Astrocyte (in vitro differentiated cells and primary cell): ENCODE measurements at regions not wholly inside any gene's neighbourhood (a gene's known extent, or its start where the extent isn't known, plus 50 kb on each side); places are given as distances from the start of the nearest gene placed in this dataset.

ENCODE experiments used
- DNase-seq: peaks from one replicate; pipeline ENCODE4 v3.0.0-alpha.2; 2010; ENCODE audit warnings: low read depth
- FAIRE-seq: peaks from 2 replicates; lab custom pipeline; 2011; peaks lifted over from hg19 to GRCh38; lab: Jason Lieb, UNC
- H2AFZ ChIP-seq: 2 replicates; pipeline ENCODE4 v1.6.0; 2012; ENCODE audit warnings: low read depth, low read length, inconsistent platforms
- H3K27ac ChIP-seq: 2 replicates; pipeline ENCODE4 v1.5.1; 2011; ENCODE audit warnings: low read depth, low read length, inconsistent platforms
- H3K27me3 ChIP-seq: 2 replicates; pipeline ENCODE4 v1.6.0; 2011; ENCODE audit warnings: low read length, inconsistent platforms; ENCODE audit not compliant: insufficient read depth
- H3K36me3 ChIP-seq: 2 replicates; pipeline ENCODE4 v1.5.1; 2011; ENCODE audit warnings: low read length, inconsistent platforms; ENCODE audit not compliant: insufficient read depth
- H3K4me1 ChIP-seq: 2 replicates; pipeline ENCODE4 v1.5.1; 2011; ENCODE audit warnings: low read length, inconsistent platforms; ENCODE audit not compliant: insufficient read depth
- H3K4me2 ChIP-seq: 2 replicates; pipeline ENCODE4 v1.6.0; 2012; ENCODE audit warnings: low read length, inconsistent platforms
- H3K4me3 ChIP-seq: 2 replicates; pipeline ENCODE4 v1.5.1; 2011; ENCODE audit warnings: low read depth, mild to moderate bottlenecking, low read length, inconsistent platforms; ENCODE audit not compliant: insufficient read depth
- H3K79me2 ChIP-seq: 2 replicates; pipeline ENCODE4 v1.6.0; 2012; ENCODE audit warnings: mild to moderate bottlenecking, low read length, inconsistent platforms; ENCODE audit not compliant: insufficient read depth
- H3K9ac ChIP-seq: 2 replicates; pipeline ENCODE4 v1.6.0; 2012; ENCODE audit warnings: mild to moderate bottlenecking, low read length, inconsistent platforms
- H3K9me3 ChIP-seq: 2 replicates; pipeline ENCODE4 v1.5.1; 2012; ENCODE audit warnings: low read depth, mild to moderate bottlenecking, low read length, inconsistent platforms; ENCODE audit not compliant: insufficient read depth
- H4K20me1 ChIP-seq: 2 replicates; pipeline ENCODE4 v1.6.0; 2012; ENCODE audit warnings: low read length, inconsistent platforms; ENCODE audit not compliant: insufficient read depth
- H3K27ac Mint-ChIP-seq: one replicate; pipeline ENCODE4 v1.8.0; 2021; ENCODE audit warnings: mild to moderate bottlenecking, mixed read lengths; ENCODE audit not compliant: unreplicated experiment
- H3K27me3 Mint-ChIP-seq: one replicate; pipeline ENCODE4 v1.8.0; 2021; ENCODE audit warnings: low read depth, mixed read lengths; ENCODE audit not compliant: unreplicated experiment
- H3K36me3 Mint-ChIP-seq: one replicate; pipeline ENCODE4 v1.8.0; 2021; ENCODE audit warnings: low read depth, mixed read lengths; ENCODE audit not compliant: unreplicated experiment
- H3K4me1 Mint-ChIP-seq: one replicate; pipeline ENCODE4 v1.8.0; 2021; ENCODE audit warnings: low read depth, mixed read lengths; ENCODE audit not compliant: unreplicated experiment
- H3K4me3 Mint-ChIP-seq: one replicate; pipeline ENCODE4 v1.8.0; 2021; ENCODE audit warnings: mild to moderate bottlenecking, moderate library complexity, mixed read lengths; ENCODE audit not compliant: unreplicated experiment
- H3K9me3 Mint-ChIP-seq: one replicate; pipeline ENCODE4 v1.8.0; 2021; ENCODE audit warnings: mild to moderate bottlenecking, mixed read lengths; ENCODE audit not compliant: unreplicated experiment
- CTCF ChIP-seq: IDR thresholded peaks from 2 replicates; pipeline ENCODE4 v1.5.1; 2011; ENCODE audit warnings: low read depth, mild to moderate bottlenecking, inconsistent platforms, low read length, moderate library complexity; ENCODE audit not compliant: insufficient read depth
- EZH2 ChIP-seq: IDR thresholded peaks from 2 replicates; pipeline ENCODE4 v1.6.1; 2012; ENCODE audit warnings: mild to moderate bottlenecking, low read length, inconsistent platforms; ENCODE audit not compliant: insufficient read depth

GRCh38 chr6:25227854-25228253 is 51.3 kb upstream of the CARMIL1 start:
- no peak overlapping the region for H3K4me3 Mint-ChIP-seq
- Histone ChIP-seq H3K79me2 (no peaks in the 10 kb centered on the region), H3K4me2 (no peak overlapping the region), H4K20me1 (no peaks in the 10 kb centered on the region), H3K9me3 (no peaks in the 10 kb centered on the region), H2AFZ (no peak overlapping the region), H3K27me3 (no peaks in the 10 kb centered on the region), H3K4me1 (peaks cover 16% of the 10 kb centered on the region), H3K9ac (no peak overlapping the region), H3K27ac (no peak overlapping the region), H3K36me3 (no peaks in the 10 kb centered on the region), H3K4me3 (no peak overlapping the region)
- H3K4me1 Mint-ChIP-seq: peaks cover 29% of the 10 kb centered on the region
- no peaks in the 10 kb centered on the region for H3K9me3 Mint-ChIP-seq
- no peak overlapping the region for H3K27ac Mint-ChIP-seq
- FAIRE-seq: no peak
- DNase-seq: no peak
- no peaks in the 10 kb centered on the region for H3K36me3 Mint-ChIP-seq
- H3K27me3 Mint-ChIP-seq: no peaks in the 10 kb centered on the region
- TF ChIP-seq EZH2 (no peak), CTCF (no peak)
